ENCODE measurements at regions not wholly inside any gene's neighbourhood (a gene's known extent, or its start where the extent isn't known, plus 50 kb on each side); places are given as distances from the start of the nearest gene placed in this dataset.

GRCh38 chr13:23984546-23984945 lies 87.2 kb upstream of the C1QTNF9B start:
- DNase-seq: no peak

- DNase-seq: no peak
These were observed 87.8 kb upstream of the C1QTNF9B start for GRCh38 chr13:23985060-23985459.

- no peak for DNase-seq
These were observed 88.5 kb upstream of the C1QTNF9B start for GRCh38 chr13:23985839-23986238.

- DNase-seq: no peak
These were observed 89.3 kb upstream of the C1QTNF9B start for GRCh38 chr13:23986619-23987018.

- DNase-seq: no peak
These were observed 90.1 kb upstream of the C1QTNF9B start for GRCh38 chr13:23987331-23987894.

- no peak for DNase-seq
These were observed 91.3 kb upstream of the C1QTNF9B start for GRCh38 chr13:23988546-23989122.

- no peak for DNase-seq
These were observed 93.2 kb upstream of the C1QTNF9B start for GRCh38 chr13:23990455-23990854.

GRCh38 chr13:23991119-23991518 lies 93.8 kb upstream of the C1QTNF9B start:
- DNase-seq: no peak

GRCh38 chr13:23992781-23993679 lies 95.7 kb upstream of the C1QTNF9B start:
- DNase-seq: no peak

- DNase-seq: no peak
These were observed 96.3 kb upstream of the C1QTNF9B start for GRCh38 chr13:23993680-23993985.

GRCh38 chr13:23995283-23996073 lies 98.2 kb upstream of the C1QTNF9B start:
- DNase-seq: no peak

- no peak for DNase-seq
These were observed 99.2 kb upstream of the C1QTNF9B start for GRCh38 chr13:23996456-23996855.

GRCh38 chr13:23999424-23999823 lies 102.1 kb upstream of the C1QTNF9B start:
- DNase-seq: no peak

- DNase-seq: no peak
These were observed 105.0 kb upstream of the C1QTNF9B start for GRCh38 chr13:24002206-24002815.

- no peak for DNase-seq
These were observed 107.0 kb upstream of the C1QTNF9B start for GRCh38 chr13:24004142-24004899.

GRCh38 chr13:24004971-24005370 lies 107.7 kb upstream of the C1QTNF9B start:
- no peak for DNase-seq

- DNase-seq: no peak
These were observed 108.5 kb upstream of the C1QTNF9B start for GRCh38 chr13:24005755-24006281.

- no peak for DNase-seq
These were observed 109.4 kb upstream of the C1QTNF9B start for GRCh38 chr13:24006520-24007248.

GRCh38 chr13:24007979-24008620 lies 110.8 kb upstream of the C1QTNF9B start:
- DNase-seq: no peak

- no peak for DNase-seq
These were observed 111.4 kb upstream of the C1QTNF9B start for GRCh38 chr13:24008679-24009078.

- no peak for DNase-seq
These were observed 114.0 kb upstream of the C1QTNF9B start for GRCh38 chr13:24011266-24011665.
